ENCODE measurements at regions not wholly inside any gene's neighbourhood (a gene's known extent, or its start where the extent isn't known, plus 50 kb on each side); places are given as distances from the start of the nearest gene placed in this dataset.

DNA sequence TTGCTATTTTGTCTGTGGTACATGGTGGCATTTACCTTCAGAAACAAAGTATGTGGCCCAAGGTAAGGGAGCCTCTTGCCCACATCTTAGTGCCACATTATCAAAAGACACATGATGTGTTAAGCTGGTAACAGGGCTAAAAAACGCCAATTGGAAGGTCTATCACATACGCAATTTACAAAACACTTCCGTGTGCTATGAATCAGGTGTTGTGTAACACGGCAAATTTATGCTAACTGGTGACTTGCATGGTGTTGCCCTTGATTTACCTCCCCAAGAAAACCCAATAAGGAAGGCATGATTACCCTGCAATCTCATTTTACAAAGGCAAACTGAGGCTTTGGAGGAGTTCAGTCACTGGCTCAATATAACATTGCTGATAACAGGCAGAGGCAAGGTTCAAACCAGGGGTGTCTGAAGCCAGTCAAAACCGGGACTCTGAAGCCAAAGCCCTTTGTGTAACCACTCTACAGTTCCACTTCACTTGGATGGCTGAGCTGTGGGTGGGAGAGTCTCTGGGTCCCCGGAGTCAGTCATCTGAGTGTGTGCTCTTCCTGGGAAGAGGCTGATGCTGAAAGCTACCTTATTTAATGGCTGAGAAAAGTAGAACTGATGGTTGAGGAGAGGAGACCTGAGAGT lies 103.9 kb upstream of the BCL6 start:
- TF ChIP-seq, protein P1, sequence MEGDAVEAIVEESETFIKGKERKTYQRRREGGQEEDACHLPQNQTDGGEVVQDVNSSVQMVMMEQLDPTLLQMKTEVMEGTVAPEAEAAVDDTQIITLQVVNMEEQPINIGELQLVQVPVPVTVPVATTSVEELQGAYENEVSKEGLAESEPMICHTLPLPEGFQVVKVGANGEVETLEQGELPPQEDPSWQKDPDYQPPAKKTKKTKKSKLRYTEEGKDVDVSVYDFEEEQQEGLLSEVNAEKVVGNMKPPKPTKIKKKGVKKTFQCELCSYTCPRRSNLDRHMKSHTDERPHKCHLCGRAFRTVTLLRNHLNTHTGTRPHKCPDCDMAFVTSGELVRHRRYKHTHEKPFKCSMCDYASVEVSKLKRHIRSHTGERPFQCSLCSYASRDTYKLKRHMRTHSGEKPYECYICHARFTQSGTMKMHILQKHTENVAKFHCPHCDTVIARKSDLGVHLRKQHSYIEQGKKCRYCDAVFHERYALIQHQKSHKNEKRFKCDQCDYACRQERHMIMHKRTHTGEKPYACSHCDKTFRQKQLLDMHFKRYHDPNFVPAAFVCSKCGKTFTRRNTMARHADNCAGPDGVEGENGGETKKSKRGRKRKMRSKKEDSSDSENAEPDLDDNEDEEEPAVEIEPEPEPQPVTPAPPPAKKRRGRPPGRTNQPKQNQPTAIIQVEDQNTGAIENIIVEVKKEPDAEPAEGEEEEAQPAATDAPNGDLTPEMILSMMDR (conservative IDR thresholded peaks at IDR 0.05; ENCODE audit: low read length): no peak
- no peak for TF ChIP-seq EZH2phosphoT487 (IDR thresholded peaks at IDR 0.05; ENCODE audit: borderline replicate concordance, low read depth, low read length)
